Heart right ventricle (tissue), 16 donors: ENCODE measurements at regions not wholly inside any gene's neighbourhood (a gene's known extent, or its start where the extent isn't known, plus 50 kb on each side); places are given as distances from the start of the nearest gene placed in this dataset.
A peak's percentile ranks its signal among the peaks of the same experiment; 100 is the strongest.

Experiments used
- ATAC-seq, 8 donors: fragments of 200-7000 bp; cut with Tn5 transposase; one replicate each; pipeline ENCODE4 v1.9.1; 2020; ENCODE audit warnings: mild to moderate bottlenecking in 8 of 8, moderate library complexity in 8 of 8, moderate number of reproducible peaks in 1 of 8
- DNase-seq, 2 donors: peaks; one replicate each; pipeline ENCODE4 v3.0.0-alpha.2; 2020
- H3K27ac ChIP-seq, 10 donors: fragments of 200-600 bp; sonication (generic) in 2 of 10; one replicate each; pipeline versions ENCODE4 v1.5.0 to v1.8.0; 2020 to 2022; ENCODE audit warnings: mild to moderate bottlenecking in 3 of 10
- H3K27me3 ChIP-seq, 7 donors: fragments of 200-600 bp; one replicate each; pipeline ENCODE4 v1.8.0; 2021 to 2022; ENCODE audit warnings: mild to moderate bottlenecking in 2 of 7
- H3K36me3 ChIP-seq, 9 donors: fragments of 200-600 bp; sonication (generic) in 1 of 9; one replicate each; pipeline versions ENCODE4 v1.5.0 to v1.8.0; 2020 to 2022; ENCODE audit warnings: mild to moderate bottlenecking in 2 of 9
- H3K4me1 ChIP-seq, 9 donors: fragments of 200-600 bp; sonication (generic) in 1 of 9; one replicate each; pipeline versions ENCODE4 v1.5.0 to v1.8.0; 2020 to 2022; ENCODE audit warnings: mild to moderate bottlenecking in 4 of 9
- H3K4me3 ChIP-seq, 10 donors: fragments of 200-600 bp; sonication (generic) in 2 of 10; one replicate each; pipeline versions ENCODE4 v1.5.0 to v1.8.0; 2020 to 2022; ENCODE audit warnings: mild to moderate bottlenecking in 7 of 10, moderate library complexity in 2 of 10
- H3K9me3 ChIP-seq, 11 donors: fragments of 200-600 bp in 10 of 11; sonication (generic) in 2 of 11; one replicate each; pipeline versions ENCODE4 v1.5.0 to v1.8.0; 2013 to 2022; ENCODE audit warnings: mild to moderate bottlenecking in 2 of 11, control low read depth in 1 of 11, moderate library complexity in 1 of 11
- WGBS, 2 donors: extraction: QIAGEN DNeasy Blood & Tissue Kit; methylation state at CpG; one replicate each; pipeline ENCODE4 v1.1.7; 2013; ENCODE audit warnings: inconsistent platforms in 1 of 2; 5-methylcytosine and 5-hydroxymethylcytosine counted together
- intact Hi-C, 10 donors: fragments of 100-400 bp; cut with DNase I; formaldehyde crosslinking; loops; one replicate each; pipeline versions ENCODE4 v1.11.1 to v1.14.2; 2022
- TF ChIP-seq, protein P1 (sequence below), 9 donors: fragments of 200-600 bp; sonication (generic) in 2 of 9; IDR thresholded peaks; one replicate each; pipeline versions ENCODE4 v1.5.0 to v1.8.0; 2021 to 2022; ENCODE audit warnings: antibody characterized with exemption in 9 of 9, mild to moderate bottlenecking in 5 of 9, moderate library complexity in 1 of 9
- donor health status: Arrhythmogenic right ventricular cardiomyopathy.
- donor health status: ischemic (EF 13 %, LVEDD 7.1; RV severe dilation, severe dysfunction).
- donor health status: healthy with polysubstance abuse.
- donor health status: DM: no; HTN: yes; CAD: no.
- donor health status: DM: no; HTN: no; CAD: no.
- donor health status: ischemic (EF 25% LVEDD 6.9; RV normal size, moderate dysfunction).
- donor health status: ischemic (EF 25% LVEDD 5.7; RV mildly dilated, moderate dysfunction).
- donor health status: healthy.
- donor health status: DM: yes; HTN: yes; CAD: no.
- donor health status: Ischemic cardiomyopathy.
- donor health status: ischemic (EF 35%, LVEDD 5.7; RV mildly dilated, moderate dysfunction).
- donor health status: nonischemic (EF 11% LVEDD 7.7; RV severe dilation, severe dysfunction).
- donor health status: DM: yes; HTN: yes; CAD: no.
- donor health status: PGD.
- donor health status: ischemic (EF 29% LVEDD 5.4; RV normal size, mild dysfunction).
- donor health status: nonischemic (EF 23%, LVEDD 6.1; RV moderate dilation, normal function).

DNA sequence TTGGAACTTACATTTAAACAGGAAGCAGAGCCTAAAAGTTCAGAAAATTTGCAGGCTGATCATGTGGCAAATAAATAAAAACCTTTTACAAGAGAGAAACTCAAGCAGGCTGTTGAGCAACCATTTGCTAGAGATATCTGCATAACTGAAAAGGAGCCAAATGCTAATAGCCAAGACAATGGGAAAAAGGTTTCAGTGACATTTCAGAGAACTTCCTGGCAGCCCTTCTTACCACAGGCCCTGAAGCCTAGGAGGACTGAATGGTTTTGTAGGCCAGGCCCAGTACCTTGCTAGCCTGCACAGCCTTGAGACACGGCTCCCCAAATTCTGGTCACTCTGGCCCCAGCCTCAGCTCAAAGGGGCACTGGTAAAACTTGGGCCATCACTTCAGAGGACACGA is 945.1 kb downstream of the ADGRL3 start:
- no peak overlapping the region for H3K4me3 ChIP-seq
- ATAC-seq = peak in 2 of 8 donors; percentile 66 to 83
- intact Hi-C loops = no loop called here
- TF ChIP-seq, protein P1, sequence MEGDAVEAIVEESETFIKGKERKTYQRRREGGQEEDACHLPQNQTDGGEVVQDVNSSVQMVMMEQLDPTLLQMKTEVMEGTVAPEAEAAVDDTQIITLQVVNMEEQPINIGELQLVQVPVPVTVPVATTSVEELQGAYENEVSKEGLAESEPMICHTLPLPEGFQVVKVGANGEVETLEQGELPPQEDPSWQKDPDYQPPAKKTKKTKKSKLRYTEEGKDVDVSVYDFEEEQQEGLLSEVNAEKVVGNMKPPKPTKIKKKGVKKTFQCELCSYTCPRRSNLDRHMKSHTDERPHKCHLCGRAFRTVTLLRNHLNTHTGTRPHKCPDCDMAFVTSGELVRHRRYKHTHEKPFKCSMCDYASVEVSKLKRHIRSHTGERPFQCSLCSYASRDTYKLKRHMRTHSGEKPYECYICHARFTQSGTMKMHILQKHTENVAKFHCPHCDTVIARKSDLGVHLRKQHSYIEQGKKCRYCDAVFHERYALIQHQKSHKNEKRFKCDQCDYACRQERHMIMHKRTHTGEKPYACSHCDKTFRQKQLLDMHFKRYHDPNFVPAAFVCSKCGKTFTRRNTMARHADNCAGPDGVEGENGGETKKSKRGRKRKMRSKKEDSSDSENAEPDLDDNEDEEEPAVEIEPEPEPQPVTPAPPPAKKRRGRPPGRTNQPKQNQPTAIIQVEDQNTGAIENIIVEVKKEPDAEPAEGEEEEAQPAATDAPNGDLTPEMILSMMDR (IDR thresholded peaks at IDR 0.05) = no peak
- no peak for DNase-seq
- WGBS, 2 donors = 76 to 83% methylated on average over 2 of the region's 2 CpGs
- H3K9me3 ChIP-seq = peaks cover 0 to 58% (median 0%) of the 10 kb centered on the region in 11 donors
- no peaks in the 10 kb centered on the region for H3K27me3 ChIP-seq
- peaks cover 0 to 5% (median 0%) of the 10 kb centered on the region in 9 donors for H3K4me1 ChIP-seq
- peak overlapping the region in 1 of 10 donors; percentile 24 for H3K27ac ChIP-seq
- H3K36me3 ChIP-seq = peaks cover 0 to 16% (median 0%) of the 10 kb centered on the region in 9 donors

DNA sequence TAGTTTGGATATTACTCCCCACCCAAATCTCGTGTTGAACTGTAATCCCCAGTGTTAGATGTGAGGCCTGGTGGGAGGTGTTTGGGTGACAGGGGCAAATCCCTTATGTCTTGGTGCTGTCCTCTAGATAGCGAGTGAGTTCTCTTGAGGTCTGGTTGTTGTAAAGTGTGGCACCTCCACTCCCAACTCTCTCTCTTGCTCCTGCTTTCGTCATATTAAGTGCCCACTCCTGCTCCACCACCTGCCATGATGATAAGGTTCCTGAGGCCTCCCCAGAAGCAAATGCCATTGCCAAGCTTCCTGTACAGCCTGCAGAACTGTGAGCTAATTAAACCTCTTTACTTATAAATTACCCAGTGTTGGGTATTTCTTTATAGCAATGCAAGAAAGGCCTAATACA is 944.3 kb downstream of the ADGRL3 start:
- Histone ChIP-seq H3K27ac (peak overlapping the region in 1 of 10 donors; percentile 24), H3K4me1 (peaks cover 0 to 5% (median 0%) of the 10 kb centered on the region in 9 donors), H3K27me3 (no peaks in the 10 kb centered on the region), H3K4me3 (no peak overlapping the region), H3K36me3 (peaks cover 0 to 16% (median 0%) of the 10 kb centered on the region in 9 donors), H3K9me3 (peaks cover 0 to 50% (median 0%) of the 10 kb centered on the region in 11 donors)
- ATAC-seq (peak in 3 of 8 donors; percentile 37 to 74 (median 69)), DNase-seq (no peak)
- TF ChIP-seq, protein P1 (IDR thresholded peaks at IDR 0.05) = no peak
- 65 to 67% methylated on average over 3 of the region's 3 CpGs for WGBS, 2 donors
- intact Hi-C loops = no loop called here

DNA sequence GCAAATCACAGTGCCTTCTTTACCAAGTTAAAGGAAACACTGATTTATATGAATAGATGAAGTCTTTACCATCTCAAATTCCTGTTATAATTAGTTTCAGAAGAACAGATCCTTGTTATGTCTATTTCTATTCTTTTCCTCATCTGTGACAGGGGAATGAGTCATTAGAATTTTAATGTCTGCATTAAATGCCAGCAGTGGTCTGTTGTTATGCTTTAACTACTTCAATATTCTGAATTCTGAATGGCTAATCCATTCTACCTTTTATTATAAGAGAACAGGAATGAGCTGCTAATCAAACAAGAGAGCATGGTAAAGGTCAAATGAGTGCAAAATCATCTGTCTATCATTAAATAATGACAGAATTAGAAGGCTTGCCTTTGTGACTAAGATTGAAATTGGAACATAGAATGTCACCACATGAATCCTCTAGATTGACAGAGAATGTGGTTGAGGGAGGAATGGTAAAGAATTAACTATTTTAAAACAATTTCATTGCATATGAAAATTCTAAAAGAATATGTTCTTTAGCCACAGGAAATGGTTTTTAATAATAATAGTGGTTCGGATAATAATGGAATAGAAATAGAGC is 935.5 kb downstream of the ADGRL3 start:
- Histone ChIP-seq H3K36me3 (peaks cover 0 to 3% (median 0%) of the 10 kb centered on the region in 9 donors), H3K9me3 (peaks cover 0 to 20% (median 4%) of the 10 kb centered on the region in 11 donors), H3K4me3 (peak overlapping the region; percentile 31 to 58 (median 44)), H3K27me3 (no peaks in the 10 kb centered on the region), H3K27ac (peak overlapping the region; percentile 65 to 93 (median 83)), H3K4me1 (peaks cover 0 to 7% (median 0%) of the 10 kb centered on the region in 9 donors)
- ATAC-seq (peak in 2 of 8 donors; percentile 22 to 33), DNase-seq (no peak)
- 62 to 64% methylated on average over 1 of the region's 1 CpG for WGBS, 2 donors
- TF ChIP-seq, protein P1 (IDR thresholded peaks at IDR 0.05) = no peak
- intact Hi-C loops = no loop called here

DNA sequence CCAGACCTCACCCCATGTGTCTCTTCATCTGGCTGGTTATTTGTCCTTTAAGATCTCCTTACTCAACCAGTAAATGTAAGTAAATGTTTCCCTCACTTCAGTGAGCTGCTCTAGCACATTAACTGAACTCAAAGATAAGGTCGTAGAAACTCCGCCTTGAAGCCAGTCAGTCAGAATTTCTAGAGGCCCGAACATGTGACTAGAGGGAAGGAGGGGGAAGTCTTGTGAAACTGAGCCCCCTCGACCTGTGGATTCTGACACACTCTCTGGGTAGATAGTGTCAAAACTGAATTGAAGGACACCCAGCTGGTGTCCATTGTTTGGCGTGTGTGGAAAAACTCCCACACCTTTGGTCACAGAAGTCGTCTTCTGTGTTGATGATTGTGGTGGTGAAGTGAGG is 933.9 kb downstream of the ADGRL3 start:
- peak; percentile 66 to 94 (median 86) for ATAC-seq
- Histone ChIP-seq H3K36me3 (no peaks in the 10 kb centered on the region), H3K4me3 (peak overlapping the region in 9 of 10 donors; percentile 31 to 58 (median 47)), H3K9me3 (peaks cover 0 to 26% (median 4%) of the 10 kb centered on the region in 11 donors), H3K4me1 (peaks cover 0 to 7% (median 0%) of the 10 kb centered on the region in 9 donors), H3K27me3 (no peaks in the 10 kb centered on the region), H3K27ac (peak overlapping the region; percentile 65 to 93 (median 83))
- intact Hi-C loops = no loop called here
- DNase-seq = peak in 1 of 2 donors; percentile 45
- 27 to 37% methylated on average over 6 of the region's 6 CpGs for WGBS, 2 donors
- TF ChIP-seq, protein P1 (IDR thresholded peaks at IDR 0.05) = no peak
